SJCRH30 (cell line): ENCODE measurements at regions not wholly inside any gene's neighbourhood (a gene's known extent, or its start where the extent isn't known, plus 50 kb on each side); places are given as distances from the start of the nearest gene placed in this dataset.
A peak's percentile ranks its signal among the peaks of the same experiment; 100 is the strongest.

Experiments
- DNase-seq, 2 experiments: peaks; one replicate each; pipeline ENCODE4 v3.0.0-alpha.2; 2015 to 2020
- H3K27ac ChIP-seq: fragments of 250-450 bp; sonication (Bioruptor Pico); 2 replicates; pipeline ENCODE4 v1.5.1; 2020; ENCODE audit warnings: mild to moderate bottlenecking, moderate library complexity
- H3K27me3 ChIP-seq: fragments of 250-450 bp; sonication (Bioruptor Pico); 2 replicates; pipeline ENCODE4 v1.5.1; 2020; ENCODE audit warnings: mild to moderate bottlenecking, moderate library complexity
- H3K36me3 ChIP-seq: fragments of 250-450 bp; sonication (Bioruptor Pico); 2 replicates; pipeline ENCODE4 v1.5.1; 2020; ENCODE audit warnings: mild to moderate bottlenecking, moderate library complexity
- H3K4me1 ChIP-seq: fragments of 250-450 bp; sonication (Bioruptor Pico); 2 replicates; pipeline ENCODE4 v1.5.1; 2020; ENCODE audit warnings: mild to moderate bottlenecking, moderate library complexity
- H3K4me3 ChIP-seq: fragments of 250-450 bp; sonication (Bioruptor Pico); 2 replicates; pipeline ENCODE4 v1.5.1; 2020; ENCODE audit warnings: mild to moderate bottlenecking, moderate library complexity
- H3K9me3 ChIP-seq: fragments of 250-450 bp; sonication (Bioruptor Pico); replicated peaks from 2 replicates; pipeline ENCODE4 v1.5.1; 2020; ENCODE audit warnings: mild to moderate bottlenecking, moderate library complexity

DNA sequence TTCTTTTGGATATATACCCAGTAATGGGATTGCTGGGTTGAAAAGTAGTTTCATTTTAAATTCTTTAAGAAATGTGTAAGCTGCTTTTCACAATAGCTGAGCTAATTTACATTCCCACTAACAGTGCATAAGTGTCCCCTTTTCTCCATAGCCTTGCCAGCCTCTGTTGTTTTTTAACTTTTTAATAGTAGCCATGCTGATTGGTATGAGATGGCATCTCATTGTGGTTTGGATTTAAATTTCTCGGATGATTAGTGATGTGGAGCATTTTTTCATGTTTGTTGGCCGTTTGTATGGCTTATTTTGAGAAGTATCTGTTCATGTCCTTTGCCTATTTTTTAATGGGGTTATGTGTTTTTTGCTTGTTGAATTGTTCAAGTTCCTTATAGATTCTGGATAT lies 444.3 kb upstream of the ATP11B start:
- Histone ChIP-seq H3K27me3 (no peaks in the 10 kb centered on the region), H3K4me3 (no peak overlapping the region), H3K9me3 (no peaks in the 10 kb centered on the region), H3K4me1 (no peaks in the 10 kb centered on the region), H3K36me3 (no peaks in the 10 kb centered on the region), H3K27ac (no peak overlapping the region)
- no peak for DNase-seq

DNA sequence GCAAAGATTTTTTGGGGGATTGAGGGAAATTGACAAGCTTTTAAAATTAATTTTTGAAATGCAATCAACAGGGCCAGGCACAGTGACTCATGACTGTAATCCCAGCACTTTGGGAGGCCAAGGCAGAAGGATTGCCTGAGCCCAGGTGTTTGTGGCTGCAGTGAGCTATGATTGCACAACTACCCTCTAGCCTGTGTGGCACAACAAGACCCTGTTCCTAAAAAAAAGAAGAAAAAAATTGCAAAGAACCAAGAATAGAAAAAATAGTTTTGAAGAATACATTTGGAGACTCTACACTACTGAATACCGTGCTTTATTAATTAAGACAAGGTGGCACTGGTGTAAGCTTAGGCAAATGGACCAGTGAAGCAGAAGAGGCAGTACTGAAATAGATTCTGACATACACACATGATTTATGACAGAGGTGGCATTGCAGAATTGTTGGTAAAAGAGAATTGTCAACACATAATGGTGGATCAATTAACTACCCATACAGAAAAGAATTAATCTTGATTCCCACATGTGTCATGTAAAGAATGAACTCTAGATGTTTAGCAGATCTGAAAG lies 443.3 kb upstream of the ATP11B start:
- no peaks in the 10 kb centered on the region for H3K36me3 ChIP-seq
- no peak for DNase-seq

DNA sequence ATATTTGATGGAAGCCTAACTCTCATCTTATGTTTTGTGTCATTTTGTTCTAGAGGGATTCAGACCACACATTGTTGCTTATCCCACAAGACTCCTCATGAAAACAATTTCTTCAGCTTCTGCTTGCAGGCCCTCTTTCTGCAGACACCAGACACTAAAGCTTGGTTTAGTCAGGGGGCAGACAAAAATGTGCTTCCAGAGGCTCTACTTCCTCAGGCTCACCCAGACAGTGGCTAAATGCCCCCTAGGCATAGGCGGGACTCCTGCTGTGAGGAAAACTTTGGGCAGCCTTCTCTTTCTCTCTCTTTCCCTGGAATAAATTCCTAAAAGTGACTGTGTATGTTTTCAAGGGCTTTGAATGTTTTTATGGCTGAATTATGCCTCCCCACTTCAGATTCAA lies 435.4 kb upstream of the ATP11B start:
- no peak overlapping the region for H3K27ac ChIP-seq
- DNase-seq = peak in 1 of 2 experiments; percentile 30
- no peaks in the 10 kb centered on the region for H3K4me1 ChIP-seq
- H3K27me3 ChIP-seq = no peaks in the 10 kb centered on the region
- H3K4me3 ChIP-seq = no peak overlapping the region
- H3K9me3 ChIP-seq = no peaks in the 10 kb centered on the region
- H3K36me3 ChIP-seq = no peaks in the 10 kb centered on the region

More for the DNA sequence above, 443.3 kb upstream of the ATP11B start:
- Histone ChIP-seq H3K27ac (no peak overlapping the region), H3K4me1 (no peaks in the 10 kb centered on the region), H3K4me3 (no peak overlapping the region), H3K27me3 (no peaks in the 10 kb centered on the region), H3K9me3 (no peaks in the 10 kb centered on the region)

DNA sequence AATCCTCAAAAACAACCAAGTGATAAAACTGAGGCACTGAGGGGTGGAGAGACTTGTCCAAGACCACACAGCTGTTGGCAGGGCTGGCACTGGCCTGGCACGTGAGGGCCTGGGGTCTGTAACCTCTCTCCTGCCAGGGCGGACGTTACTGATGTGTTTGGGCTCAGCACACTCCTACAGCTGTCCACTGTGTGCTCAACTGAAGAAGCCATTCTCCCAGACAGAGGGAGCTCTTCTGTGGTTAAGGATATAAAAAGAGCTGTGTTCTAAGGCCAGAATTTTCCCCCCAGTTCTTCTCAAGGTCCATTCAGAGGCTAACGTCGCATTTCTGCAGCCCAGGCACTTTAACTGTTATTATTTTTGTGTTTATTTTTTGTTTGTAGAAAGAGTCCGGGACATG lies 429.0 kb upstream of the ATP11B start:
- H3K4me3 ChIP-seq = no peak overlapping the region
- no peak overlapping the region for H3K27ac ChIP-seq
- no peaks in the 10 kb centered on the region for H3K4me1 ChIP-seq
- H3K9me3 ChIP-seq = no peaks in the 10 kb centered on the region
- DNase-seq = no peak
- no peaks in the 10 kb centered on the region for H3K36me3 ChIP-seq
- no peaks in the 10 kb centered on the region for H3K27me3 ChIP-seq

DNA sequence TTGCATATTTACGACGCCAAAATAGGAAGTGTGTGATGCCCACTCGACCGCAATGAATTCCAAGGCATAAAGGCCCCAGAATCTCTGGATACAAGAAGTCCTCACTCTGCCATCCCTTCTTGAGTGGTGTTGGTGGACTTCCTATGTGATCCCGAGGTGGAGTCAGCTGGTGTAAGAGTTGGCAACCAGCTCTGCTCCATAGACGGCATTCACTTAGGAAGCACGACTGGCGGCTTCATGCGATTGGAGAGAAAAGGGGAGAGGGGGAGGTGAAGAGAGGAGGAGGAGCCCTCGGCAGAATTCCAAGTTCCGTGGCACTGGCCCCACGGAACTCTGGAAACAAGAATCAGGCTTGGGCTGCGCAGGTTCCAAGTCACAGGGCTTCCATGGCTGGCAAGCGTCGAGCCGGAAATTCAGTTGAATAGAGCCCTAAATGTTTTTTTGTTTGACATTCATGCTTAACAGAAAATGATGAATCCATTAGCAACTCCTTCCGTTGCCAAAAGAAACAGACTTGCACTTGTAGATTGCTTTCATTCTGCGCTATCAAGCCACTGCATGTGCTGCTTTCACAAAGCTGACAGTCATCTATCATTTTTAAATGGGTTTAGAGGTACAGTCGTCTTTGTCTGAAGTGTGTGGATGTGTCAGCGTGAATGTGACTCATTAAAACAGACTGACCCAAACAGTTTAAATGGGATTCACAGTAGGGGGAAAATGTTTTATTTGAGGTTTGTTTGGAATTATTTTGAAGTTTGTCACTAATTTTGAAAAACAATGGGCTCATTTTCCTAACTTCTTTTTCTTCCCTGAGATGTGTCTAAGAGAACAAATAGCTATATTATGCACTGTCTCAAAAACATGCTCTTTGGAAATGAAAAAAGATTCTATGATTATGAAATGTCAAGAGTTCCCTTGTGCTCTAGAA lies 428.3 kb upstream of the ATP11B start:
- Histone ChIP-seq H3K36me3 (no peaks in the 10 kb centered on the region), H3K9me3 (no peaks in the 10 kb centered on the region), H3K27me3 (no peaks in the 10 kb centered on the region), H3K4me3 (no peak overlapping the region), H3K27ac (no peak overlapping the region), H3K4me1 (no peaks in the 10 kb centered on the region)
- DNase-seq = no peak

DNA sequence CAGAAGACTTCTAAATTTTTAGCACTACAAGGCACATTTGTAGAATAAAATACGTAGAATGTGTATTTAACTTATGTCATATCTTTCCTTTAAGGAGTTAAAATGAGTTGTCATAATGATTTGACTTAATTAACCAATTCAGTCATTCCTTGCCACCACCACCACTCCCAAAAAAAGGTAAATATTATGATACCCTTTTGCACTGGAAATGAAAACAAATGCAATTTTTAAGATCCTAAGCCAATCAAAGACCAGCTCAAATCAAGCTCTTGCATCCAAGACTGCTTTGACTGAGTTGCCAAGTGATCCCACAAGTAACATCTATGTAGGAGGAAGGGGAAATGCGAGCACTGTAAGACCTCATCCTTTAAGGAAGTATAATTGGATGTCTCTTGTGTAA lies 426.6 kb upstream of the ATP11B start:
- Histone ChIP-seq H3K4me1 (no peaks in the 10 kb centered on the region), H3K4me3 (no peak overlapping the region), H3K27ac (no peak overlapping the region), H3K9me3 (no peaks in the 10 kb centered on the region), H3K36me3 (no peaks in the 10 kb centered on the region), H3K27me3 (no peaks in the 10 kb centered on the region)
- no peak for DNase-seq

DNA sequence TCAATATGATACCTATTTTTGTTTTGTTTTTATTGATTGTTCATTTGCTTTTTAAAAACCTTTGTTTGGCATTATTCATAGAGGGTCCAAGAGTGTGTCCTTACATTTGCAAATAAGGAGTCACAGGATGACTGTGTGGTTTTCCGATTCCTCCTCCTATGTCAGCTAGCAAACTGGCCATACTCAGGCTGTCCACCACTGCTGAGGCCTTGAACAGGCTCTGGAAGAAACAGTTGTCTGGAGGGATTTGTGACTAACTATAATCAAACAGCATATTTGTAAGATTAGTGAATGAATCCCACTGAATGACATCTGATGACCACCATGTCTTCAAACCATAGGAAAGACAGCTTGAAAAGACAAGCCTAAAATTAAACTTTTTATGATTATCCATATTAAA lies 423.4 kb upstream of the ATP11B start:
- no peak for DNase-seq

DNA sequence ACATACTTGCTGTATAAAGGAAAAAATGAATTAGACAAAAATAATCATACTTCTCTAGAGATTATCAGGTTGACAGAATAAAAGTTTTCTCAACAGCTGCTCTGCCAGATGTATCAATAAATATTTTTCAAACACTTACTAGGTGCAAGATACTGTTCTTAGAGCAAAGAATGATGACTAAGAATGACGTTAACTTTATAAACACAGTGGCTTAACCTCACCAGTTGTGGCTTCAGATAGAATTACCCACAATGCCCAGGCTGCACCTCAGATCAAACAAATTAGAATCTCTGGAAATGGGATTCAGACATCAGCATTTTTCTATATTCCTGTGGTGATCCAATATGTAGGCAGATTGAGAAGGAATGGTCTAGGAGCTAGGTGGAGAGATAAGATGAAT lies 422.4 kb upstream of the ATP11B start:
- Histone ChIP-seq H3K9me3 (no peaks in the 10 kb centered on the region), H3K27me3 (no peaks in the 10 kb centered on the region), H3K36me3 (no peaks in the 10 kb centered on the region), H3K4me3 (no peak overlapping the region), H3K27ac (no peak overlapping the region), H3K4me1 (no peaks in the 10 kb centered on the region)
- DNase-seq = peak in 1 of 2 experiments; percentile 8

More for the DNA sequence above, 423.4 kb upstream of the ATP11B start:
- H3K4me3 ChIP-seq = no peak overlapping the region
- no peaks in the 10 kb centered on the region for H3K4me1 ChIP-seq
- H3K9me3 ChIP-seq = no peaks in the 10 kb centered on the region
- H3K27me3 ChIP-seq = no peaks in the 10 kb centered on the region
- H3K36me3 ChIP-seq = no peaks in the 10 kb centered on the region
- H3K27ac ChIP-seq = no peak overlapping the region

DNA sequence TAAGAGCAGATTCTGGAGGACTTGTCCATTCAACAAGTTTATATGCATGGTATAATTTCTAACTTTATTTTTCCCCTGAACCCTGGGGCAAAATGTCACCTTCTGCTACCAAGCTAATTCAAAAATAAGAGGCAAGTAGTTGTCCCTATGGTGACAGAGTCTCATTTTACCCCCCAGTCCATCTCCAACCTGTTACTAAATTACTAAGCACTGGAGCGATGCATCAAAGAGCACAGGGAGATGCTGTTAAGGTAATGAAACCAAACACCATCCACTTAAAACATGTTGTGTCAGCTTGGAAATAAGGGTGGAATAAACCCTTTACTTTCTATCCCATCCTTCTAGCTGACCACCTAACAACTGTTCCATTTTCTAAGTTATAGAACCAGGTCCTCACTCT lies 417.4 kb upstream of the ATP11B start:
- no peaks in the 10 kb centered on the region for H3K4me1 ChIP-seq
- no peak overlapping the region for H3K27ac ChIP-seq
- DNase-seq = no peak
- H3K36me3 ChIP-seq = no peaks in the 10 kb centered on the region
- H3K4me3 ChIP-seq = no peak overlapping the region
- no peaks in the 10 kb centered on the region for H3K9me3 ChIP-seq
- H3K27me3 ChIP-seq = no peaks in the 10 kb centered on the region

DNA sequence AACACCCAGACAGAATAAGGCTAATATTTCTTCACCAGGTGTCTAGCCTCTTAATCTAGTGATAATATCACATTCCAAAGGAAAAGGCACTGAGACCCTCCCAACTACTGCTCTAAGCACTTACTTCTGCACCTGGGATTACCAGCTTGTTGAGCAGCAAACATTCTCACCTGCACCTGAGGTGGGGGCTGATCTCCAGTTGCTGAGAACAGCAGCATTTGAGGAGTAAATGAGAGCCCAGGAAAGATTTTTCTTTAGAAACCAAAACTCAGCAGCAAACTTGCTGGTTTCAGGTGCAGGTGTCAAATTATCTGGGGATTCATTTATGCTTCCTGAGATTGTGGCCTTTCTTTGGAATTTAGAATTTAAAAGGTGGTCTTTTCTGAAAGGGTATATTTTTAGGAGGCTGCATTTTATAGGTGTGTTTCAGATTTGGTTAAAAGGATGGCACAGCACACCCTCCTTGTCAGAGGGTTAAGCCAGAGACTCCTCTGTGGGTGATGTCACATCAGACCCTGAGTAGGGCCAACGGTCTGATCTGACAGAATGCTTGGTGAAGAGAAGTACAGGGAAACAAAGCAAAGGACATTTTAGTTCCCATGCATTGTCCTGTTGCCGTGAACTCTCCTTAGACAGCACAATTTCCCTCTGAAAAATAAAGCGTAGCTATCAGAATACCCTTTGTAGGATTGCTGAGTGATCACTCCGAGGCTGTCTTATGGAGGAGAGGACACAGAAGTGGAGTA lies 411.0 kb upstream of the ATP11B start:
- Histone ChIP-seq H3K27ac (no peak overlapping the region), H3K36me3 (no peaks in the 10 kb centered on the region), H3K4me3 (no peak overlapping the region), H3K4me1 (no peaks in the 10 kb centered on the region), H3K27me3 (no peaks in the 10 kb centered on the region), H3K9me3 (no peaks in the 10 kb centered on the region)
- no peak for DNase-seq

DNA sequence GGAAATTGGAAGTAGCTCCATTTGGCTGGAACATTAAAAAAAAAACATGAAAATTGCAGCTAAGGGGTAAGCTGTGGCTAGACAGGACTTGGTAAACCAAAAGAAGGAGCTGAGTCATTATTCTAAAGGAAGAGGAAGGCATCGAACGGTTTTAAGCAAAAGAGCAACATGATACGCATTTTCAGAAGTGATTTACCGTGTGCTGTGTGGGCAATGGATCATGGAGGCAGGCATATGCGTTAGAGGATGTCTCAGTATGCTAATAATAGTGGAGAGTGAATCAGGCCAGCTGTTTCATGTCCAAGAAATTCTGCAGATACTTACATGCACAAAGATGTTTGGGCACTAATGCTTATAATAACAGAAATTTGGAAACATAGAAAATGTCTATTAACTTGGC lies 409.1 kb upstream of the ATP11B start:
- Histone ChIP-seq H3K27ac (no peak overlapping the region), H3K4me3 (no peak overlapping the region)
- peak in 1 of 2 experiments; percentile 10 for DNase-seq

DNA sequence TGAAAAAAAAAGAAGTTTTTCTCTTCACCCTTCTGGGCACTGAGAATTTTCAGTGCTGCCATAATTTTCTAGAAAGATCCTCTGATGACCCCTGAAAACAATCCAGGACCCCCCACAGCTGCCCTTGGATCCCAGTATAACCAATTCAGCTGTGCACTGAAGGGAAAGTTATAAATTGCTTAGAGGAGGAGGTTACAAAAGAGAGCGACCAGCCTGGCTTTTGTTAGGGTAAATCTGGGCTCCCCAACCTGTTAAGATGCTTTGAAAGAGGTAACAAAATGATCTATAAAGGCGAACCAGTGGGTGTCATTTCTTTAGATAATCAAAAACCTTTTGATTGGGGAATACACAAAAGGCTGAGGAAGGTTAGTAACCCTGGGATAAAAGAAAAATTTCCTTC lies 407.9 kb upstream of the ATP11B start:
- H3K27ac ChIP-seq = no peak overlapping the region
- H3K4me1 ChIP-seq = peaks cover 14% of the 10 kb centered on the region
- H3K4me3 ChIP-seq = no peak overlapping the region
- no peak for DNase-seq
- H3K9me3 ChIP-seq = no peaks in the 10 kb centered on the region
- no peaks in the 10 kb centered on the region for H3K36me3 ChIP-seq
- no peaks in the 10 kb centered on the region for H3K27me3 ChIP-seq

More for the DNA sequence above, 409.1 kb upstream of the ATP11B start:
- peaks cover 13% of the 10 kb centered on the region for H3K4me1 ChIP-seq
- no peaks in the 10 kb centered on the region for H3K27me3 ChIP-seq
- H3K9me3 ChIP-seq = no peaks in the 10 kb centered on the region
- no peaks in the 10 kb centered on the region for H3K36me3 ChIP-seq

DNA sequence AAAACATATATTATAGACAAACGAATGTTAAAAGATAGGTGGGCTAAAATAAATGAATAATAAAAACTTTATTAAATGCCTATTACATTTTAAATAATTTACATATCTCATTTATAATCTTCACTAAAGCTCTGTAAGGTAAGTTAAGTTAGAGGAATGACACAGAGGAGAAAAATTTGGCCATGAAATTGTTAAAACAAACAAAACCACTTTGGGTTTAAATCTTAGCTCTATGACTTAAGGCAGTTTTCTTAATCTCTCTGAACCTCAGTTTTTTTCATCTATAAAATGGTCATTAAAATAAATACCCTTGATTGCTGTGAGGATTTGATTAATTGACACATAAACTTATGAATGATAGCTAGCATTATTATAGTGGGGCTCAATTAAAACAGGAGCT lies 404.8 kb upstream of the ATP11B start:
- Histone ChIP-seq H3K36me3 (no peaks in the 10 kb centered on the region), H3K9me3 (no peaks in the 10 kb centered on the region), H3K27ac (no peak overlapping the region), H3K4me3 (no peak overlapping the region), H3K4me1 (peaks cover 14% of the 10 kb centered on the region), H3K27me3 (no peaks in the 10 kb centered on the region)
- no peak for DNase-seq

DNA sequence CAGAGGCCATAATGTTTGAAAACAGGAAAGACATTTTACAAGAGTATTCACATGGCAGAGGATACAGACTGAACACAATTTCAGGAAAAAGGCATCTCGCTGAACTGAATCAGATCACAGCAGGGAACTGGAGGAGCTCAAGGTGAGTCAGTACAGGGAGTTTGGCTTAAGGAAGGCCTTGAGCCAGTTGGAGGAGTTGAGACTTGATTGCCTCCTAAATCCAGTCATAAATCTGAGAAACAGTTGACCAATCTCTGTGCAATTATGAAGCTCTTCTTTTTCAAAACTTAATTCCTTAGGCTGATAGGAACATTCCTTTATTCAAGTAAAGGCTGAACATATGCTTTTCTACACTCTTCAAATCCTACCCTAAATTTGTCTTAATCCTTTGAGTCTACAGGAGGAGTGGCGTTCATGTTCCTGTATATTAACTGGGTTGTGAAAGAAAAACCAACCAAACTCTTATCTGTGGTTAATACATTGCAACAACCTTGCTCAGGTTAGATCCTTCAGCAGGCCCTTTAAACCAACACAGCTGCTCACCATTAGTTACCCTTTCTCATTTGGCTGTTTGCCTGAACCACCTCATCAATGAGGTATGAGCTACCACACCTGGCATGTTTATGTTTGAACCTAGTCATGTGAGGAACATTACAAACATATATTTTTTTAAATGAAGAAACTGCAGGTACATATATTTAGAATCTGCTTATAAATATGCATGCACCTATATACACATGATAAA lies 404.1 kb upstream of the ATP11B start:
- Histone ChIP-seq H3K9me3 (no peaks in the 10 kb centered on the region), H3K4me3 (no peak overlapping the region), H3K4me1 (peaks cover 14% of the 10 kb centered on the region), H3K27ac (no peak overlapping the region), H3K27me3 (no peaks in the 10 kb centered on the region), H3K36me3 (no peaks in the 10 kb centered on the region)
- DNase-seq = peak; percentile 15 to 46

DNA sequence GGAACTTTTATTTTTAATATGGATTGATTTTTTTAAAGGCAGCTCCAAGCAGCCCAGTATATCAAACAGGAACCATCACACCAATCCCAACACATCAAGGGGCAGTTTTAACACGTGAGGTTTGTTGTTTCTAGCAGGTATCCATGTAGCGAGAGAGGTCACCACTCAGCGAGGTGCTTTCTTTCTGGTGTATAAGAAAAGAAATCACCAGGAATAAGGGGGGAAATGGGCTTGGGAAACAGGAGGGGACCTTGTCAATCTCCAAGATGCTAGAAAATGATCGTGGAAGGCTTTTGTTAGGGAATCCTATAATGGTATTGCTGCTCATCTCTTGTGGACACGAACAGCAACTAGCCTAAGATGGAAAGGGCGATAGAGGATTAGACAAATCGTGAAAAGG lies 402.9 kb upstream of the ATP11B start:
- no peak for DNase-seq

More for the DNA sequence above, 402.9 kb upstream of the ATP11B start:
- H3K4me1 ChIP-seq = peaks cover 14% of the 10 kb centered on the region
- no peaks in the 10 kb centered on the region for H3K9me3 ChIP-seq
- no peaks in the 10 kb centered on the region for H3K27me3 ChIP-seq
- no peak overlapping the region for H3K4me3 ChIP-seq
- H3K36me3 ChIP-seq = no peaks in the 10 kb centered on the region
- no peak overlapping the region for H3K27ac ChIP-seq
